ENCODE measurements at regions not wholly inside any gene's neighbourhood (a gene's known extent, or its start where the extent isn't known, plus 50 kb on each side); places are given as distances from the start of the nearest gene placed in this dataset.
"Not testable (repeated sequence)": the region's sequence is repeated elsewhere in the genome, so short reads cannot be mapped to it uniquely, and the experiment has no call there.

DNA sequence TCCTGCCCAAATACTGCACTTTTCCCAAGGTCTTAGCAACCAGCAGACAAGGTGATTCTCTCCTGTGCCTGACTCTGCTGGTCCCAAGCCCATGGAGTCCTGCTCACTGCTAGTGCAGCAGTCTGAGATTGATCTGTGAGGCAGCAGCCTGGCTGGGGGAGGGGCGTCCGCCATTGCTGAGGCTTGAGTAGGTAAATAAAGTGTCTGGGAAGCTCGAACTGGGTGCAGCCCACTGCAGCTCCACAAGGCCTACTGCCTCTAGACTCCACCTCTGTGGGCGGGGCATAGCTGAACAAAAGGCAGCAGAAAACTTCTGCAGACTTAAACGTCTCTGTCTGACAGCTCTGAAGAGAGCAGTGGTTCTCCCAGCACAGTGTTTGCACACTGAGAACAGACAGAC, 258.7 kb downstream of the ABCC12 start:
- not testable (repeated sequence) for DNase-seq

- no peak for DNase-seq
These were observed 260.6 kb downstream of the ABCC12 start for GRCh38 chr16:47895146-47895545.

DNA sequence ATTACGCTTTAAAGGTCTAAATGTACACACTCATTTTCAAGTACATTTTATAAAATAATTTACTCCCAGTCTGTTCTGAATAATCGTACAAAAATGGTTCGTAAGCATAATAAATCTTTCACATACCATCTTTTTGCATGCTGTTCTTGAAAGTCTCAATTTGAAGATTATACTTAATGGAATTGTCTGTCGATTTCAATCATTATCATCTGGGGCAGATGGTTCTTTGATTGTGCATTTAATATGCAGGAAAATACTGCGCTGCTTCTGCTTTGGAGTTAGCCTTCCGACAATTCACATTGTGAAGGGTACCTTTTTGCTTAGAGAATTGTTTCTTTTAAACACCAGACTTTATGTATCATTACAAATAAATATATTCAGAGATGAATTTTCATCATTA, 262.8 kb downstream of the ABCC12 start:
- DNase-seq: no peak

- DNase-seq: no peak
These were observed 267.1 kb downstream of the ABCC12 start for GRCh38 chr16:47888734-47889133.

- DNase-seq: no peak
These were observed 267.7 kb downstream of the ABCC12 start for GRCh38 chr16:47888142-47888541.

GRCh38 chr16:47887496-47887895, 268.3 kb downstream of the ABCC12 start:
- no peak for DNase-seq

DNA sequence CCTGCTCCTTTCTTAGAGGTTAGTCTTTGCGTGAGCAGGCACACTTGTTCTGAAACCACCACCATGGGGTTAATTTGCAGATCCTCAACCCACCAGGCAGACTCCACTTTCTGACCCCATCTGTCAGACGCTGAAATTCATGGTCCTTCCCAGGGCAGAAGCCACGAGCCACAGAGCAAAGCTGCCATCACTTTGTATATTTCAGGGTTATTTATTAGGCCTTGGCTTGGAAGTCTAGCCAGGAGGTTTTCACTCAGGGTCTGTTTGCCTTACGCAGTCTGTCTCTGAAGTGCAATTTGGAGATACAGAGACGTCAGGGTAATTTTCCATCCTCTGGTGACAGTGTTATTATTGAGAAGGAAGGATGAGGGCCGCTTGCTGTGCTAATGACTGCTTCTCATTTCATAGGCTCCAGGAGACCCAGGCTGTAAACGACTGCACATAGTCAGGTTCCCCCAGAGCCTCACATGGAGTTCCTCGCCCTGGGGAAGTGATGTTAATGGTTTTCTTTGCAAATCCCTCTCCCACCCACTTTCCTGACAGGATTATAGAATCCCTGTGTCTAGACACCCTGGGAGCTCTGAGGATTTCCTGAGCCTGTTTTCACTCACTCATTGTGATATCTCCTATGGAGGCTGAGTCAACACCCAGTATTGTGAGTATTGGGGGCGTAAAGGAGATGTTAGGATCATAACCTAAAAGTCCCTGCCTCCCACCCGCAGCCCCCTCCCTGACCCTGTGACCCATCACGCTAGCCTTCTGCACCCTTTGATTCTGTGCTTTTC, 269.0 kb downstream of the ABCC12 start:
- DNase-seq: no peak

DNA sequence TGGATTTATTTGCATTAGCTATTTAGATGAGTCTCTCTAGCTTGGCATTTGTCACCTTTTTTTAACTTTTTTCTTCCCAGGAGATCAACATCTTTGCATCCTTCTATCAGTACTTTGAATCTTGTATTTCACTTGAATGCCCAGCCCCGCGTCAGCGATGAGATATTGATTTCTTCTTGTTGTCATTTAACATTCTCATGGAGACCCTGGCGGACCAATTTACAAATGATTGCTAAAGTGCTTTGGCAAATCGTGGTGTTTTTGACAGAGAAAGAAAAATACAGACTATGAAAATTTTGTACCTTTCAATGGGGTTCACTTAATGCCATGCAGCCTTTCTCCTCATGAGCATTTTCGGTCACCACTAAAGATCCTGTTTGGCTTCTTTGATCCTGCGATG, 269.7 kb downstream of the ABCC12 start:
- DNase-seq: no peak

- DNase-seq: no peak
These were observed 270.3 kb downstream of the ABCC12 start for GRCh38 chr16:47885489-47885888.

DNA sequence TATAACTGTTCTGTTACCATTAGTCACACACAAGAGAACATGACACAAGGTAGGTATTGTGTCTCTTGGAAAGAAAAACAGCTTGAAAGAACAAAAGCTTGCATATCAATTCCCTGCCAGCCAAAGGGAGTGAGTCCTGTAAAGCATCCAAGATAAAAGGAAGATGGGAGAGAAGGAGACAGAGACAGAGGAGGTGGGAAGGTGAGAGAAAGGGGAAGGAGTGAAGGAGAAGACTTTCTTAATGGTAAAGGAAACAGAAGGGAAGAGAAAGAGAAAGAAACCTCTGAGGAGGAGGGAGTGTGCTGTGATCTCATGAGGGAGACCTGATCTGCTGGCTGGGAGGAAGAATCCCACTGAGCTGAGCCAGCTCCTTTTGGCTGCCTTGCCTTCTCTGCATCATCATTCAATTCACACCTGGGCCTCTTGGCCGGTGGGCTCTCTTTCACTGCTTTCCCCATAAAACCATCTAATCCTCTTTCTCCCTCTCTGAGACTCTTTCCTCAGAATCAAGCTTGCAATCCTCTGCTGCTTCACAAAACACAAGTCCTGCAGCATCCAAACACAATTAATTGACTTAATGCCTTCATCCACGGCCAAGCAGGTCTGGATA, 271.6 kb downstream of the ABCC12 start:
- no peak for DNase-seq

- no peak for DNase-seq
These were observed 274.2 kb downstream of the ABCC12 start for GRCh38 chr16:47881574-47881973.

DNA sequence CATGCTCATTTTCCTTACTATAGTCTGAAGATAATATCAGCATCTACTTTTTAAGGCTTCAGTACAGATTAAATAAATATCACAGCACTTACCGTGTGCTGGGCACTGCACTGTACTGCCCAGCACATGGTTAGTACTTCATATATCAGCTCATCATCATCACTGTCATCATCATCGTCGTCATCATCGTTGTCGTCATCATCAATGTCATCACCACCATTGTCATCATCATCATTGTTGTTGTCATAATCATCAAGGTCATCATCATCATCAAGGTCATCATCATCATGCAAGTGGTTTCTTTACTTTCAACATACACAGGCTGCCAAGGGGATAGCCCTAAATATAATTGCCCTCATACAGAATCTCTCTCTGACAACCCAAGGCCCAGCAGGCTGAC, 275.1 kb downstream of the ABCC12 start:
- no peak for DNase-seq

- DNase-seq: no peak
These were observed 278.6 kb downstream of the ABCC12 start for GRCh38 chr16:47877166-47877565.

DNA sequence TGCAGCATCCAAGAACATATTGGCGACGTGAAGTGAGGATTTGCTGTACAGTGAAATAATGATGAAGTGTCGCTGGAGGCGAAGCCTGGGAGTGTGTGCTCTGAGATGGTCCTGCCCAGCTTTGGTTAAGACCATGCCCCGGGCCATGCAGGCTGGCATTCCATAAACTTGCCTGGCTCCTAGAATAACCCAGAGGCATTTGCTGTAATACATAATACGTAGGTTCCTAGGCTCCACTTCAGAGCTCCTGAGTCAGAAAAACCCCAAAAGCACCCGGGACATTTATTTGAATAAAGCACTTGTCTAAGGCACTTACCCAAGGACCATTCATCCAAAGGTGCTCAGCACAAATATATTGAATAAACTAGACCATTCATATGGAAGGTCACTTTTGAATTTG, 279.3 kb downstream of the ABCC12 start:
- DNase-seq: no peak

DNA sequence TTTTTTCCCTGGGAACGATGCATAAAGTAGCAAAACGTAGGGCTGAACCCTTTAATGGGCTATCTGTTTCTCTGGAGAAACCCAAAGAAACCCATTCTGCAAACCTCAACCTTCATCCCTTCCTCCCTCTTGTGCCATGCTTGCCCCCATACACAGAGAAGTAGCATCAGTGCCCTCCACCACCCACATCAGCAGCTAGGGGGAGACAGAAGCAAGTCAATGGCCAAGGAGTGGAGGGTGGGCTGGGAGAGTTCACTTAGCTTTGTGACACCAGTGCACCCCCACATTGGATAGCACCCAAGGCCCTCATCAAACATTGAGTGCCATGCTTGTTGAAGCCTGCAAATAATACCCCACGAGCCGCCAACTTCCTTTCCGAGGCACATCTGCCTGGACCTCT, 282.4 kb downstream of the ABCC12 start:
- no peak for DNase-seq

DNA sequence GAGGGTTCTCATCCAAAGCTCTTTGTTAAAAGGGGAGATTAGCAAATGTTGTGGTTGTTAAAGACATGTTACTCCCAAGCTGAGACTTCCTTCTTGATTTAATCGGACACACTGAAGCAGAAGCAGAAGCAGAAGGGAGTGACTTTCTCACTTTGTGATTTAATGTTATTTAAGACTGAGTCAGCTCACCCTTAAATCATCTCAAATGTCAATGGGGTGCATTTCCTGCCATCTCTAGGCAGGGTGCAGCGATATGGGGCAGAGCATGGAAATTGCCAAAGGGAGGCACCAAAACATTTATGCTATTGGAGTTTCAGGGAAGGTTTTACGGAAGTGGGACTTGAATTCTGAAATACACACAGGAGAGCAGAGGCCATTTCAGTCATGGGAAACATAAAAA, 283.6 kb downstream of the ABCC12 start:
- no peak for DNase-seq

DNA sequence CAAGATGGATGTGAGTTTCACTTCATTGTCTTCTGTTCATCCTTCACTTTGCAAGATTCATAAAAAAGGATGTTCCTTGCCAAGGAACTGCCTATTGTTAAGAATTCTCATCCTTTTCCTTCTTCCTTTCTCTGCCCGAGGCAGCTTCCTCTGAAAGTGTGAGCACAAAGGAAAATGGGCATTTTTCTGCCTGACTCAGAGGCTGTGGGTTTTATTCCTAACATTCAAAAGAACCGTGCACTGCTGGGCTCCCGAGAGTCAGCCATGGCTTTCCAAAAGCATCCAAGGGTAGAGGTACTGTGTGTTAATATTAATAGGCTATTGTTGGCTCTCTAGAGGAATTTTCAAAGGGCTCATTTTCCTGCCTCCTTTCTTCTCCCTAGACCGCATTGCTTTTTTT, 289.4 kb downstream of the ABCC12 start:
- DNase-seq: no peak

- DNase-seq: no peak
These were observed 290.4 kb downstream of the ABCC12 start for GRCh38 chr16:47865337-47865855.

GRCh38 chr16:47864262-47864661, 291.5 kb downstream of the ABCC12 start:
- not testable (repeated sequence) for DNase-seq

GRCh38 chr16:47861999-47862398, 293.8 kb downstream of the ABCC12 start:
- no peak for DNase-seq

DNA sequence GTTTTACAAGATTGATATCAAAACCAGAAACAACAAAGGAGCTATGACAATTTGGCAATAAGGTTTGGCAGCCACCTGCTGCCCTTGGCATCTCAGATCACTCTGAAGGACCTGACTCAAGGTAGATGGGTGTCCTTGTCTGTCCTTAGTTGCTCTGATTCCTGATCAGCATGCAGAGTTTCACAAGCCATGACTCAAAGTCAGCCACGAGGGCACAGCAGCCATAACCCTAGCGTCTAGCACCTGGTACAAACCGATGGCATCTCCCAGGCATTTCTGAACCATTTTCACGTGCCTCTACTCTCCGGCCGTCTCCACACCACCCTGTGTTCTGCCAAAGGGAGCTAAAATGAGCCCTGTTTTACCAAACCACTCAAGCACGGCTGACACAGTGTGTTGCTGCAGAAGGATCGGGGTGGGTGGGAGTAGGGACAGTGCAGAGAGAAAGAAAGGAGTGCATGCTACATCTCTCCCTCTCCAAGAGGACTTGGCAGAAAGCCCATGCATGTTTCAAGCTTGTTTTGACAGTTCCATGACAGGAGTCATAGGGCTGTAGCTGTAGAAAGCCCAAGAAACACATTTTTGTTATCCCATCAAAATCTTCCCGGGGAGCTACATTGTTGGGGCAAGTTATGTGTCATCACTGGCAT, 297.3 kb downstream of the ABCC12 start:
- DNase-seq: no peak

DNA sequence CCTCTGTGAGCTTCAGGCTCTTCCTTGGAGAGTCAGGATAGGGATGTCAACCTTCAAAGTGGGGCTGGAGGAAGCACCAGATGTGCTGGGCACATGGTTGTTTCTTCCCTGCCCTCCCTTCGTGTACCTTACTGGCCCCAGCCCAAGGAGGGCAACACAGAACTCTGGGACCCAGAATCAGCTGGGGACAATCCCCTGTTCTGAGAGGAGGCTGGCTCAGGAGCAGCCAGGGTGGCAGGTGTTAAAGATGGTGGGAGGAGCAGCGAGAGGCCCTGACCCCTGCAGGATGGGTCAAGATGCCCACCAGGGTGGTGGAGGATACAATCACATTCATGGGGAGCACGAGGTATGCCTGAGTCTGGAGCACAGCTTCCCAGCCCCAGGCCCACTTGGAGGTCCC, 300.4 kb downstream of the ABCC12 start:
- DNase-seq: no peak

- no peak for DNase-seq
These were observed 301.1 kb downstream of the ABCC12 start for GRCh38 chr16:47854737-47855136.

- no peak for DNase-seq
These were observed 302.8 kb downstream of the ABCC12 start for GRCh38 chr16:47852991-47853390.
